ENCODE measurements at regions not wholly inside any gene's neighbourhood (a gene's known extent, or its start where the extent isn't known, plus 50 kb on each side); places are given as distances from the start of the nearest gene placed in this dataset.

DNA sequence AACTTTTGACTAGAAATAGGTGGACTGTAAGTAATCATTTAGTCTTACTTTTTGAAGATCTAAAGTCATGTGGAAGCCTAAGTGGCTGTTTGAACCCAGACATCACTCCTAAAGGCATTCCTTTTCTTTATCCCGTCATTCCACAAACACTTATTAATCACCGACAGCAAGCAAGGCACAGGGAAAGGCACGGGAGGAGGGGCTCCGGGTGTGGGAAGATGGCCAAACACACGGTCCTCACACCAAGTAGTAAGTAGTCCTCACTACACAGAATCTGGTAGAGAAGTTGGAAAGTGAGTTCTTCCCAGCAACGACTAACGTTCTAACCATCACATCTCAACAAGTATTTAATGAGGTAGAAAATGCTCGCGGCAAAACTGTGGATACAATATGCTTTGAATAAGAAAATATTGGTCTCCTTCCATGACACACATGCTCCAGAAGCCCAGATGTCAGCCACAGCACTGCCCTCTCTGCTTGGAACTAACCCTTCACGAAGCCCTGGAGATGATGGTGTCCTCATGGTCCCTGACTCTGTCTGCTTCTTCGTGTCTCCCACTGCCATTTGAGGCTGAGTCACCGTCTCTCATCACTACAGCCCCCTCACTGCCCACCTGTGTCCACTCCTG, 202.2 kb downstream of the OPA1 start:
- TF ChIP-seq CTCF (IDR thresholded peaks at IDR 0.05) (no peak), EP300 (IDR thresholded peaks at IDR 0.05) (no peak), POLR2A (IDR thresholded peaks at IDR 0.05) (no peak), POLR2AphosphoS5 (IDR thresholded peaks at IDR 0.05) (no peak)

All from stomach (tissue), 4 donors.